ENCODE measurements at regions not wholly inside any gene's neighbourhood (a gene's known extent, or its start where the extent isn't known, plus 50 kb on each side); places are given as distances from the start of the nearest gene placed in this dataset.

GRCh38 chr1:223011505-223011856 is 131.6 kb downstream of the TLR5 start:
- no peak for TF ChIP-seq CTCF (IDR thresholded peaks at IDR 0.05; ENCODE audit: low read depth, low read length)
- H3K4me3 ChIP-seq (ENCODE audit: low read depth, low read length) = no peak overlapping the region

- H3K4me3 ChIP-seq (ENCODE audit: low read depth, low read length) = no peak overlapping the region
- TF ChIP-seq CTCF (IDR thresholded peaks at IDR 0.05; ENCODE audit: low read depth, low read length) = no peak
These were observed 130.8 kb downstream of the TLR5 start for GRCh38 chr1:223012176-223012788.

GRCh38 chr1:223012938-223013337 is 130.1 kb downstream of the TLR5 start:
- no peak for TF ChIP-seq CTCF (IDR thresholded peaks at IDR 0.05; ENCODE audit: low read depth, low read length)
- no peak overlapping the region for H3K4me3 ChIP-seq (ENCODE audit: low read depth, low read length)

- TF ChIP-seq CTCF (IDR thresholded peaks at IDR 0.05; ENCODE audit: low read depth, low read length) = no peak
- H3K4me3 ChIP-seq (ENCODE audit: low read depth, low read length) = no peak overlapping the region
These were observed 128.7 kb downstream of the TLR5 start for GRCh38 chr1:223014142-223014873.

GRCh38 chr1:223016381-223016780 is 126.7 kb downstream of the TLR5 start:
- H3K4me3 ChIP-seq (ENCODE audit: low read depth, low read length) = no peak overlapping the region
- TF ChIP-seq CTCF (IDR thresholded peaks at IDR 0.05; ENCODE audit: low read depth, low read length) = no peak

GRCh38 chr1:223016890-223017289 is 126.2 kb downstream of the TLR5 start:
- no peak overlapping the region for H3K4me3 ChIP-seq (ENCODE audit: low read depth, low read length)
- no peak for TF ChIP-seq CTCF (IDR thresholded peaks at IDR 0.05; ENCODE audit: low read depth, low read length)

GRCh38 chr1:223017291-223017690 is 125.8 kb downstream of the TLR5 start:
- no peak overlapping the region for H3K4me3 ChIP-seq (ENCODE audit: low read depth, low read length)
- no peak for TF ChIP-seq CTCF (IDR thresholded peaks at IDR 0.05; ENCODE audit: low read depth, low read length)
